Liver (tissue), 3 donors: ENCODE measurements at regions not wholly inside any gene's neighbourhood (a gene's known extent, or its start where the extent isn't known, plus 50 kb on each side); places are given as distances from the start of the nearest gene placed in this dataset.

ENCODE experiments used
- ATF3 ChIP-seq: IDR thresholded peaks from 2 replicates; pipeline ENCODE4 v1.6.1; 2016; ENCODE audit warnings: antibody characterized with exemption
- EGR1 ChIP-seq, 2 donors: IDR thresholded peaks; 2 replicates each; pipeline ENCODE4 v1.6.1; 2016 to 2018; ENCODE audit warnings: antibody characterized with exemption in 2 of 2, low read depth in 2 of 2
- FOXA2 ChIP-seq: IDR thresholded peaks from 2 replicates; pipeline ENCODE4 v1.6.1; 2016; ENCODE audit warnings: antibody characterized with exemption
- GABPA ChIP-seq, 2 donors: IDR thresholded peaks in 1 of 2; conservative IDR thresholded peaks in 1 of 2; 2 replicates each; pipeline ENCODE4 v1.6.1; 2016; ENCODE audit warnings: antibody characterized with exemption in 2 of 2, mild to moderate bottlenecking in 1 of 2, moderate library complexity in 1 of 2
- JUND ChIP-seq, 2 donors: IDR thresholded peaks; 2 replicates each; pipeline ENCODE4 v1.6.1; 2016; ENCODE audit warnings: antibody characterized with exemption in 2 of 2
- RAD21 ChIP-seq, 2 donors: IDR thresholded peaks; 2 replicates each; pipeline ENCODE4 v1.6.1; 2016; ENCODE audit warnings: antibody characterized with exemption in 2 of 2, mild to moderate bottlenecking in 2 of 2
- REST ChIP-seq: IDR thresholded peaks from 2 replicates; pipeline ENCODE4 v1.6.1; 2016; ENCODE audit warnings: antibody characterized with exemption, mild to moderate bottlenecking
- SP1 ChIP-seq: IDR thresholded peaks from 2 replicates; pipeline ENCODE4 v1.6.1; 2018; ENCODE audit warnings: antibody characterized with exemption, mild to moderate bottlenecking
- TAF1 ChIP-seq: conservative IDR thresholded peaks from 2 replicates; pipeline ENCODE4 v1.6.1; 2016; ENCODE audit warnings: antibody characterized with exemption, mild to moderate bottlenecking
- YY1 ChIP-seq: IDR thresholded peaks from 2 replicates; pipeline ENCODE4 v1.6.1; 2016; ENCODE audit warnings: antibody characterized with exemption, mild to moderate bottlenecking
- TF ChIP-seq, protein P1 (sequence below): fragments of 150-350 bp; IDR thresholded peaks from 2 replicates; pipeline ENCODE4 v1.5.1; 2017; ENCODE audit warnings: improper control_type of control experiment, low read depth, low read length; ENCODE audit not compliant: missing input control
- TF ChIP-seq, protein P2 (sequence below): IDR thresholded peaks from 2 replicates; pipeline ENCODE4 v1.6.1; 2016; ENCODE audit warnings: antibody characterized with exemption
- donor health status: healthy.
- donor health status: healthy.

GRCh38 chr2:221178139-221178538, 394.0 kb downstream of the EPHA4 start:
- TF ChIP-seq, protein P1, sequence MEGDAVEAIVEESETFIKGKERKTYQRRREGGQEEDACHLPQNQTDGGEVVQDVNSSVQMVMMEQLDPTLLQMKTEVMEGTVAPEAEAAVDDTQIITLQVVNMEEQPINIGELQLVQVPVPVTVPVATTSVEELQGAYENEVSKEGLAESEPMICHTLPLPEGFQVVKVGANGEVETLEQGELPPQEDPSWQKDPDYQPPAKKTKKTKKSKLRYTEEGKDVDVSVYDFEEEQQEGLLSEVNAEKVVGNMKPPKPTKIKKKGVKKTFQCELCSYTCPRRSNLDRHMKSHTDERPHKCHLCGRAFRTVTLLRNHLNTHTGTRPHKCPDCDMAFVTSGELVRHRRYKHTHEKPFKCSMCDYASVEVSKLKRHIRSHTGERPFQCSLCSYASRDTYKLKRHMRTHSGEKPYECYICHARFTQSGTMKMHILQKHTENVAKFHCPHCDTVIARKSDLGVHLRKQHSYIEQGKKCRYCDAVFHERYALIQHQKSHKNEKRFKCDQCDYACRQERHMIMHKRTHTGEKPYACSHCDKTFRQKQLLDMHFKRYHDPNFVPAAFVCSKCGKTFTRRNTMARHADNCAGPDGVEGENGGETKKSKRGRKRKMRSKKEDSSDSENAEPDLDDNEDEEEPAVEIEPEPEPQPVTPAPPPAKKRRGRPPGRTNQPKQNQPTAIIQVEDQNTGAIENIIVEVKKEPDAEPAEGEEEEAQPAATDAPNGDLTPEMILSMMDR, result no peak
- TF ChIP-seq GABPA (IDR thresholded peaks at IDR 0.05 in 1 of 2, conservative IDR thresholded peaks at IDR 0.05 in 1 of 2), result no peak
- no peak for TF ChIP-seq YY1
- TF ChIP-seq REST, result no peak
- TF ChIP-seq, protein P2, sequence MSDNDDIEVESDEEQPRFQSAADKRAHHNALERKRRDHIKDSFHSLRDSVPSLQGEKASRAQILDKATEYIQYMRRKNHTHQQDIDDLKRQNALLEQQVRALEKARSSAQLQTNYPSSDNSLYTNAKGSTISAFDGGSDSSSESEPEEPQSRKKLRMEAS, result no peak
- TF ChIP-seq ATF3, result no peak
- TF ChIP-seq SP1, result no peak
- no peak for TF ChIP-seq FOXA2
- no peak for TF ChIP-seq JUND (IDR thresholded peaks at IDR 0.05)
- TF ChIP-seq TAF1, result no peak
- no peak for TF ChIP-seq RAD21 (IDR thresholded peaks at IDR 0.05)
- TF ChIP-seq EGR1 (IDR thresholded peaks at IDR 0.05; ENCODE audit: low read depth in 2 of 2), result no peak
